Stimulated activated CD8-positive, alpha-beta memory T cell treated with anti-CD3 and anti-CD28 coated beads, Interleukin-7, amount 100 ng/mL, for 48 hours (primary cell): ENCODE measurements at regions not wholly inside any gene's neighbourhood (a gene's known extent, or its start where the extent isn't known, plus 50 kb on each side); places are given as distances from the start of the nearest gene placed in this dataset.
"Not testable (repeated sequence)": the region's sequence is repeated elsewhere in the genome, so short reads cannot be mapped to it uniquely, and the experiment has no call there.

Experiments used
- DNase-seq, 2 donors: peaks; one replicate each; pipeline ENCODE4 v3.0.0-alpha.2; 2020; ENCODE audit warnings: low read depth in 1 of 2; ENCODE audit errors: extremely low read depth in 1 of 2

DNA sequence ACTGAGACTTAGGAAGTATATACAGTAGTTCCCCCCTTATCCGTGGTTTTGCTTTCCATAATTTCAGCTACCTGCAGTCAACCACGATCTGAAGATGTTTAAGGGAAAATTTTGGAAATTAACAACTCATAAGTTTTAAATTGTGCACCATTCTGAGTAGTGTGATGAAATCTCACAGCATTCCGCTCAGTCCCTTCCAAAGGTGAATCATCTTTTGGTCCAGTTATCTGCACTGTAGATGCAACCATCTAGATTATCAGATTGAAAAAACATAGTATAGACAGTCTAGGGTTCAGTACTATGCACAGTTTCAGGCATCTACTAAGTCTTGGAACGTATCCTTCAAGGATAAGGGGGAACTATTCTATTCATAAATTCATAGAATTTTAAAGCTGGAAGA, 109.0 kb downstream of the ANXA3 start:
- DNase-seq, result no peak

DNA sequence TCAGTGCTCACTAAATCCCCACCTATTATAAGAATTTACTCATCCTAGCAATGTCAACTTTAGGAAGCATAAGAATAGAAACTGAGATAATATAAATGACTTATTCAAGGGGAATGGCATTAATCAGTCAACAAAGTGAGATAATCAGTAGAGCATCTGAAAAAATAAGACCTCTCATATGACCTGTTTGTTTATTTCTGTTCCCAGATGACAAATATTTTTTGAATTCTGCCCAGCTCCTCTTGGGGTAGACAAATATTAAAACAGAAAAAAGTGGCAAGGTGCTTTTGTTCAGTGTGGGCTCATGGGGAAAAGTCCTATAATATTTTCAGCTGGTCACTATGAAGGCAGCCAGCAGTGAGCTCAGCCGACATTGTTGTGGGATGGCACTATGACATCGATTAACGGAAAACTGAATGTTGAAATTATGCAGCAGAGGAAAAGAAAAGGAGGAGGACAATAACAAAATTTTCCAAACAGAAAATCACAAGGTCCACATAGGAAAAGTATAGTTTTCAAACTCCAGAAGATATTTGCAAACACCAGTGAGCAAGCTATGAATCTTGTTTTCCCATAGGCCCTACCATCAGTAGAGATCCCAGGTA, 109.6 kb downstream of the ANXA3 start:
- no peak for DNase-seq

- no peak for DNase-seq
These were observed 110.5 kb downstream of the ANXA3 start for GRCh38 chr4:78661921-78662521.

DNA sequence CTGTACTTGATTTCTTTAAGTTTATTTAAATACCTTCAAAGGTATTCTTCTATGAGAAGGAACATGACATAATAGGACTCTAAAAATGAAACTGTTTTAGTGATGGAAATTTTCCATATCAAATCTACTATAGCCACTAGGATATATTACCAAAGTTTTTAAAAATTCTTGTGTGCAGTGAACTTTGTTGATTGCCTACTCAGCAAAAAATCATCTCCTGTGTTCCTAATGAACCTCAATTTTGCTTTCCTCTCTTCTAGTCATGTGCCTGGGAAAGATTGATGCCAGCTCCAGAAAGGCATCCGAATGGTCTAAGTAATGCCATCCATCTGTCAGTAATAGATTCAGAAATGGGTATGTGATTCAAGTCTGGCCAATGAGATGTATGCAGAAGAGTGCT, 111.1 kb downstream of the ANXA3 start:
- DNase-seq, result no peak

- not testable (repeated sequence) for DNase-seq
These were observed 111.9 kb upstream of the BMP2K start for GRCh38 chr4:78664296-78664695.

DNA sequence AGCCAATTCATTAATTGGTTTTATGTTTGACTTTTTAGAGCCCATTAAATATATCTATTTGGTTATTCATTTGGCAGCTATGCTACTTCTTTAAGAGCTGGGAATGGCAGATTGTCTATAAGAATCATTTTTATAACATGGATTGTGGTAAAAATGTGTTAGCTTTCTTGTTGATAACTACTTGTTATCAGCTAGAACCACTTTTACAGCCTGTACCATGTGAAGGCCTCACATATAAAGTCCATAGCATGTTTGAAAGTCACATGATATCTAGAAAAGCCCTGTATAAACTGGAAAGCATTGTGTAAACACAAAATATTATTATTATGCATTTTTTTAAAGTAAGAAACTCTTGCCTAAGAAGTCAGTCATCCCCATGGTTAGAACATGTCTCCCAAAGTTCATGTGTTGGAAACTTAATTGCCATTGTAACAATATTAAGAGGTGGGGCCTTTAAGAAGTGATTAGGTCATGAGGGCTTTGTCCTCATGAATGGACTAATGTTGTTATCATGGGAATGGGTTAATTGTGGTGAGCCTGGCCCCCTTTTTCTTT, 110.9 kb upstream of the BMP2K start:
- DNase-seq, result no peak

DNA sequence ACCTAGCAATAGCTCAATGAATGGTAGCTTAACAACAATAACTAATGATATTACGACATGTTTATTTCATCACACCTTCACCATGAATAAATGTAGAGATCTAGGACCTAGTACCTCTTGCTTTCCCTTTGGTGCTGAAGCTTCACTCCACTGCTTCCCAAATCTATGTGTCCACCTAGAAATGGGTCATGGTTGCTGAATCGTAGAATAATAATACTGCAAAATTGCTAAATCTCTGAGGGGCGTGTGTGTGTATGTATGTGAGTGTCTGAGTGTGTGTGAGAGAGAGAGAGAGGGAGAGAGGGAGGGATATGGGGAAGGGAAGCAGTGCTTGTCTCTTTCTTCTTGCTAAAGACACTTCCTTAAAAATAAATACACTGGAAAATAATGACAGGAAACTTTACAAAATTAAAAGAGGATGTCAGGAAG, 109.3 kb upstream of the BMP2K start:
- no peak for DNase-seq

DNA sequence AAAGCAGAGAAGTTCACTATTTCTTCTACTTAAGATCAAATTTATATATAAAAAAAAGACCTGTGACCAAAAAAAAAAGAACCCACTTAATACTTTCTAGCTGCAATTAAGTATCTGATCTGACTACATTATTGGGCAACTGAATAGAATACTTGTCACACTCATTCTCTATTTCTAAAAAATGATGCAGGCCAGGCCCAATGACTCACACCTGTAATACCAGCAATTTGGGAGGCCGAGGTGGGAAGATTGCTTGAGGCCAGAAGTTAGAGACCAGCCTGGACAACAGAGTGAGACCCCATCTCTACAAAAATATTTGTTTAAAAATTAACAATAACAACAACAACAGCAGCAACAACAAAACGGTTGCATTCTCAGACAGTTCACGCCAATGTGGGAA, 108.8 kb upstream of the BMP2K start:
- DNase-seq, result no peak

DNA sequence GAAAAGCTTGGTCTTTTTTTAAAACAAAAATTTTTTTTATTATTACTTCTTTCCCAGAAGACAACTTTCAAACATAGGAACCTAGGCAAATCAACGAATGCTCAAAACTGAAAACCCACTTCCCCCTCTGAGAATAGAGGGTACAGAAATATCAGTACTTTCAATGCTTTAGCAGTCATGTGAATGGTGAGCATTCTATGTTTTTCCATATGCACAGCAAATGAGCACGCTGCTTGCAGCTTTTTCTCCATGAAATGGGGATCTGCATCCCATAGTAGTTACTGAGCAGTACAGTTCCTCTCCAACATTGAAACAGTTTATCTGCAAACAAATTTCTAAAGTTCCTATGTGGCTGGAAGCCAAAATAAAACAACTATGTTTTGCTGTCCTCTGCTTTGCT, 108.4 kb upstream of the BMP2K start:
- DNase-seq, result no peak

- no peak for DNase-seq
These were observed 106.7 kb upstream of the BMP2K start for GRCh38 chr4:78669453-78669852.

DNA sequence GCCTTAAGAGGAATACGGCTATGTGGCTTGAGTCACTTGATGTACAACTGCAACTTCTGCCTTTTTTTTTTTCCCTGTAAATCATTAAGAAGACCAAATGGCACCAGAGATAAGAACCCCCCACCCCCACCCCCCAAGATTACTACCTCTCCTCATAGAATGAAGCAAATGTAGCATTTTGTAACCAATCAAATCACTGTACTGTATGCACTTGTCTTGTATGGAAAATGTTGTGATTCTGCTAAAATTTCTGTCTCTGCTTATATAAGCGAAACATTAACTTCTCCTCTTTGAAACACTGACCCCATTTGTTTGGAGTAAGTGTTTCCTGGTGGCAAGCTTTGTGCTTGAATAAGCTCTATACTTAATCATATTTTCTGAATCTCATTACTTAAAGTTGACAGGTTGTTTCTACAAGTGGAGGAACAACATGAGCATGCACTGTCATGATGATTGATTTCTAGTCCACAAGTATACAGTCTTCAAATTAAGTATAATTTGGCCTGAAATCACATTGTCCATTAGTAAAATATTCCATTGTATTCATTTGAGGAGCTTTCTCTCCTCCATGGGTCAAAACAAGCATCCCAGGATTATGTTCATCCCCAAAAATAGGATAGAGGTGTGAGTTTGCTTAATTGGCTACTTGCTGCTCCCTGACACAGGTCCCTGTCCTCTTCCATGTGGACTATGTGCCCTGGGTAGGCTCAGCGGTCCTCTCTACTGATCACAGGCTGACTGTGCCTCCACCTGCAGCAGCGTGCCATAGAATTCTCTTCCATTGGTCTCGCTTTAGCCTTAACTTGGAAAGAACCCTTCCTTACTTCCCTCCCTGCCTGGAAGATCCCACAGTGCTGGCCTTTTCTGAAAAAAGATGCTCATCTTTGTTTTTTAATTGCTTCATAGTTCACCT, 104.0 kb upstream of the BMP2K start:
- DNase-seq, result no peak

- no peak for DNase-seq
These were observed 102.8 kb upstream of the BMP2K start for GRCh38 chr4:78673337-78673736.

- no peak for DNase-seq
These were observed 100.8 kb upstream of the BMP2K start for GRCh38 chr4:78675325-78675724.

DNA sequence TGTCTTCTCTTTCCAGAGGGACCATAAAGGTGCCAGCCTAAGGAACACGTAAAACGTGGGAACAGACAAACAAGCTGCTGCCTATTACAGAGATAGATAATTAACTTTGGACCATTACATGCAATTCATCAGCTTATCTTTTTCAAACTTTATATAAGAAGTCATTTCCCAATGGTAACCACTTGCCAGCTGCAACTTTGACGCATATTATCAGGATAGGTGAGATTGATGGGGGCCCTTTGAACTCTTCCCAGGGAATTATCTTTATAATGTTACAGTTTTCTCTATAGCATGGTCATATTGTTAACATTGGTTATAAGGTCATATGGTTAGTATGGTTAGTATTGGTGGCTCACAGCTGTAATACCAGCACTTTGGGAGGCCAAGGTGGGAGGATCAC, 94.1 kb upstream of the BMP2K start:
- no peak for DNase-seq

DNA sequence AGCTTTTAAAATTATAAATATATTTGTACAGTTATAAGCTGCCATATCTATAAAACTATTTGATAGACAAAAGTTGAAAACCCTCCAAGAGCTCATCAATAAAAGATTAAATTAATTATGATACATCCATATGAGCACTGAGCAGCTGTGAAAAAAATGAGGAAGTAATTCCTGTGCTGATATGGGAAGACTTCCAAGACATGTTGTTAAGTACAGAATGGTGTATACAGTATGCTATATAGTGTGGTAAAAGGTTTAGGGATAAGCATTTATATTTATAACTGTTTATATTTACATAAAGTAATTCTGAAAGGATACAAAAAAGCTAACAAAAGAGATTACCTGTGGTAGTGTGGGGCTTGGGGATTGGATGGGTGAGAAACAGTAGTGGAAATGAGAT, 92.8 kb upstream of the BMP2K start:
- DNase-seq, result no peak

DNA sequence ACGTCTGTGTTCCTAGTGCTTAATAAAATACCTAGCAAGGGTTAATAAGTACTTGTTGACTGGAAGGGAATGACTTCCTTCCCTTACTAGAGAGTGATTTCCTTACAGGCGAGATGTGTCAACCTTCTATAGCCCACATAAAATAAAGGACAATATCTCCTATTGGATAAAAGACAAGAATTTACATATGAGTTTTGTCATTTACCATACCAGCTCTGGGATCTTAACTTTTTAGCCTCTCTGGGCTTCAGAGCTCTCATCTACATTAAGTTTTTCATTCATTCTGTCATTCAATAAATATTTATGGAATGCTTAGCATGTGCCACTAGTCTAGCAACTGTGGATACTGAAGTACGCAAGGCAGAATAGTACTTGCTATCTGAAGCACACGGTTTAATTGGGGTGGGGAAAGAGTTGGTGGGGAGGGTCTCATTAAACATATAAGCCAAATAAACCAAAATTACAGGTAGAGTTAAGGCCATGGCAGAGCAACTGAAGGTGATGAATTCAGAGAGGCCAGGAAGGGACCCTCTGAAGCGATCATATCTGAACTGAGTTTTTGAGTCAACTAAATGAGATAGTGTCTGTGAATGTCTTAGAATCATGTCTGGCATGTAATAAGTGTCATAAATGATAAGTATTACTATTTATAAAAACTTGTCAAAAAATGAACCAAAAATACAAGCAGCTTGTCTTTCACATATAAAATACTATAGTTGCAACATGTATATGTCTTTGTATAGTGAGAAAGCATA, 91.6 kb upstream of the BMP2K start:
- DNase-seq, result no peak

DNA sequence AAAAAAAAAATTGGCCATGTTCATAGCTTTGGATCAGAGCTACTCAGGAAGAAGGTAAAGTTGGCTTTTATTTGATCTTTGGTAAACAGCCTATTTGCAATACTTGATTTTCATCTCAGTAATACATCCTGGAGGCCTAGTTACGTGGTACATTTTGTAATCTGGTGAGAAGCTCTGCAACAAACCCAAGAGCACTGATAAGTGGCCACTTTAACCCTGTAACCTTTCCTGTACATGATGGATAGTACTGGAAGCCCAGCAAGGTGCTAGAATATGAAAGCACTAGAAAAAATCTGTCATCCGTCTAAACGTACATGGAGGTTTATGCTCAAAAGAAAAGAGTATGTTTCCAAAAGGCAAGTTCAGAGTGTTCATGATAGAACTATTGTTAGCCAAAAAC, 88.3 kb upstream of the BMP2K start:
- DNase-seq, result no peak

DNA sequence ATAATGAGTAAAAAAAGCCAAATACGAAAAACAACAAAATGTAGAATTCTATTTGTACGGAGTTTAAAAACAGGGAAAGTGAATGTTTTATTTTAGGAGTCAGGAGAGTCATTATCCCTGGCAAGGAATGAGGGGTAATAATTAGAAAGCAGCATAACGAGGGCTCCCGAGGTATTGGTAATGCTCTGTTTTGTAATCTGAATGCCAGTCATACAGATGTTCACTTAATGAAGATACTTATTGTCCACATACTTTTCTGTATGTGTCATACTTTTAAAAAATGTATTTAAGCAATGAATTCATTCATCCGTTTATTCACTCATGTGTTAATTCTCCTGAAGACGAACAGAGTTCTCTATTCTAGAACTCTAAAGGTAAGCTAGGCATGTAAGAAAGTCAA, 87.8 kb upstream of the BMP2K start:
- no peak for DNase-seq

DNA sequence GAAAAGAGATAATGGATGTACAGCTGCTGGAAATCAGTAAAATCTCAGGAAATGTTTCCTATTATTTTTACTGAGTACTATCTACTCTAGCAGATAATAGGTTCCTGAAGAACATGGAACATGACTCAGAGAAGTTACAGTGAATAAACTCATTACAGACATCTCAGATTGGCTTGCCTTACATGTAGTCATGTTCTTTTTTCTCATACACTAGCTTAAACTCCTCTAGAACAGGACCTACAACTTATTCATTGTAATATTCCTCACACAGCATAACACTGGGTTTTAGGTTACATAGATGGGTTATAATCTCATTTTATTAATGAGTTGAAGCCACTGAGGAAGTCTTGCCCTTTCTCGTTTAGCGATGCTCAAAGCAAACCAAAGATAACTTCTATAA, 86.9 kb upstream of the BMP2K start:
- no peak for DNase-seq

GRCh38 chr4:78689700-78690323, 86.3 kb upstream of the BMP2K start:
- no peak for DNase-seq

DNA sequence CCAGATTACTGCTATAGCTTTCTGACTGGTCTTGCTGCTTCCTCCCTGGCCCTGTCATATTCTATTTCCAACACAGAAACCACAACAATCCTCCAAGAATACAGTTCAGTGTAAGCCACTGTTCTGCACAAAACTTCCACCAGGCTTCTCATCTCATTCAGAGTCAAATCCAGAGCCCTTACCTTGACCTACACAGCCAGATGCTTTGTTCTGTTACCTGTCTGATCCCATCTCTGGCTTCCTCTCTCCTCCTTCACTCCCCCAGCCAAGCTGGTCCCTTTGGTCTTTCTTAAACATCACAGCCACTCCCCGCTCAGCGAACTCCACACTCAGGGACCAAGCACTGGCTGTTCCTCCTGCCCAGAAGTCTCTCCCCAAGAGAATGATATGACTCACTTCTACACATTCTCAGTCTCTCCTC, 84.8 kb upstream of the BMP2K start:
- DNase-seq, result no peak
